Panc1 (cell line): ENCODE measurements at regions not wholly inside any gene's neighbourhood (a gene's known extent, or its start where the extent isn't known, plus 50 kb on each side); places are given as distances from the start of the nearest gene placed in this dataset.
A peak's percentile ranks its signal among the peaks of the same experiment; 100 is the strongest.

Source experiments
- ATAC-seq: fragments of 200-7000 bp; cut with Tn5 transposase; 2 replicates; pipeline ENCODE4 v1.9.1; 2020; ENCODE audit warnings: mild to moderate bottlenecking, moderate library complexity
- BruUV-seq: library from RNA; stranded (reverse); fragments of 400-500 nt; replicated peaks from 2 replicates; lab custom pipeline; 2021; lab: Mats Ljungman, UMichigan
- CTCF ChIA-PET: fragments of 300-600 bp; sonication (Branson Sonifier 250); formaldehyde crosslinking; loops from one replicate; lab custom pipeline; 2022; ENCODE audit warnings: antibody characterized with exemption; lab: Charles Lee
- POLR2A ChIA-PET: fragments of 300-600 bp; sonication (Branson Sonifier 250); formaldehyde crosslinking; loops from one replicate; lab custom pipeline; 2022; ENCODE audit warnings: antibody characterized with exemption; lab: Charles Lee
- DNase-seq: peaks from one replicate; pipeline ENCODE4 v3.0.0-alpha.2; 2010; ENCODE audit warnings: low read depth, low spot score
- H3K27ac ChIP-seq: 2 replicates; pipeline ENCODE4 v1.5.1; 2011; ENCODE audit warnings: mild to moderate bottlenecking, low read length, inconsistent platforms
- H3K27me3 ChIP-seq: fragments of 200-500 bp; sonication (Bioruptor generic); 2 replicates; pipeline ENCODE4 v1.6.0; 2014; ENCODE audit warnings: low read length, inconsistent platforms; ENCODE audit not compliant: control insufficient read depth, insufficient read depth
- H3K36me3 ChIP-seq: fragments of 200-500 bp; sonication (Bioruptor generic); 2 replicates; pipeline ENCODE4 v1.5.1; 2014; ENCODE audit warnings: inconsistent platforms, mild to moderate bottlenecking, low read length, moderate library complexity; ENCODE audit not compliant: control insufficient read depth, insufficient read depth
- H3K4me1 ChIP-seq: 2 replicates; pipeline ENCODE4 v1.5.1; 2011; ENCODE audit warnings: inconsistent platforms, mild to moderate bottlenecking, low read length, moderate library complexity; ENCODE audit not compliant: control insufficient read depth, insufficient read depth
- H3K4me3 ChIP-seq, 2 experiments: 2 replicates each; pipeline ENCODE4 v1.5.1; 2011 to 2012; ENCODE audit warnings: low read depth in 2 of 2, low read length in 2 of 2, mild to moderate bottlenecking in 2 of 2, inconsistent platforms in 1 of 2, moderate library complexity in 1 of 2
- H3K9me3 ChIP-seq: fragments of 200-500 bp; sonication (Bioruptor generic); 2 replicates; pipeline ENCODE4 v1.5.1; 2014; ENCODE audit warnings: low read depth, mild to moderate bottlenecking, inconsistent platforms, low read length, moderate library complexity; ENCODE audit not compliant: control insufficient read depth, insufficient read depth
- POLR2AphosphoS5 ChIP-seq: IDR thresholded peaks from 2 replicates; pipeline ENCODE4 v1.6.1; 2012; ENCODE audit warnings: mild to moderate bottlenecking, low read depth, low read length, moderate library complexity
- SIN3A ChIP-seq: IDR thresholded peaks from 2 replicates; pipeline ENCODE4 v1.6.1; 2012; ENCODE audit warnings: low read depth, mild to moderate bottlenecking, low read length, moderate library complexity, borderline replicate concordance; ENCODE audit not compliant: insufficient read depth
- TCF7L2 ChIP-seq: IDR thresholded peaks from 2 replicates; pipeline ENCODE4 v1.6.1; 2011; ENCODE audit warnings: mild to moderate bottlenecking, low read depth, low read length, inconsistent platforms
- in situ Hi-C: cut with HindIII; loops from 2 replicates; pipeline ENCODE4 v1.10.0; 2016; ENCODE audit warnings: low sequenced_read_pairs, low pct_unique_long_range_greater_than_20kb
- intact Hi-C: fragments of 100-400 bp; cut with micrococcal nuclease; formaldehyde crosslinking; loops from one replicate; pipeline ENCODE4 v1.10.0; 2022; ENCODE audit not compliant: unreplicated experiment
- TF ChIP-seq, protein P1 (sequence below): fragments of 450-650 bp; IDR thresholded peaks from 2 replicates; pipeline ENCODE4 v1.5.1; 2017; ENCODE audit warnings: mild to moderate bottlenecking
- TF ChIP-seq, protein P2 (sequence below), 2 experiments: IDR thresholded peaks; 2 replicates each; pipeline ENCODE4 v1.6.1; 2011 to 2012; ENCODE audit warnings: low read depth in 2 of 2, control low read depth in 1 of 2, low read length in 1 of 2, mild to moderate bottlenecking in 1 of 2, moderate library complexity in 1 of 2; ENCODE audit not compliant: insufficient read depth in 1 of 2

DNA sequence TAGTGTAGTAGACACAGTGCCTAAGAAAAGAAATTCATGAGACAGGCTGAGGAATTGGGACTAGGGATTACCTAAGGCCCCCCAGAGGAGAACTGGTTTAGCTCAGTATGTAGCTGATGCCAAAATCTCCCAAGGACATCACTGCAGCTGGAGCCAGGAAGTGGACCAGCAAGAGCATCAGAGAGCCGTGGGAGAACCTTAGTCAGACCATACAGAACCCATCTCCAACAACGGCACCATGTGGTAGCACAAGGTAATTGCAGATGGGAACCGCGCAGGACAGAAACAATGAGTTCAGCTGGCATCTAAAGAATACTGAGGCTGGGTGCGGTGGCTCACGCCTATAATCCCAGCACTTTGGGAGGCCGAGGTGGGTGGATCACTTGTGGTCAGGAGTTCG, 81.7 kb downstream of the WNT5A start:
- no peak for TF ChIP-seq POLR2AphosphoS5
- no peak for TF ChIP-seq TCF7L2
- TF ChIP-seq, protein P1, sequence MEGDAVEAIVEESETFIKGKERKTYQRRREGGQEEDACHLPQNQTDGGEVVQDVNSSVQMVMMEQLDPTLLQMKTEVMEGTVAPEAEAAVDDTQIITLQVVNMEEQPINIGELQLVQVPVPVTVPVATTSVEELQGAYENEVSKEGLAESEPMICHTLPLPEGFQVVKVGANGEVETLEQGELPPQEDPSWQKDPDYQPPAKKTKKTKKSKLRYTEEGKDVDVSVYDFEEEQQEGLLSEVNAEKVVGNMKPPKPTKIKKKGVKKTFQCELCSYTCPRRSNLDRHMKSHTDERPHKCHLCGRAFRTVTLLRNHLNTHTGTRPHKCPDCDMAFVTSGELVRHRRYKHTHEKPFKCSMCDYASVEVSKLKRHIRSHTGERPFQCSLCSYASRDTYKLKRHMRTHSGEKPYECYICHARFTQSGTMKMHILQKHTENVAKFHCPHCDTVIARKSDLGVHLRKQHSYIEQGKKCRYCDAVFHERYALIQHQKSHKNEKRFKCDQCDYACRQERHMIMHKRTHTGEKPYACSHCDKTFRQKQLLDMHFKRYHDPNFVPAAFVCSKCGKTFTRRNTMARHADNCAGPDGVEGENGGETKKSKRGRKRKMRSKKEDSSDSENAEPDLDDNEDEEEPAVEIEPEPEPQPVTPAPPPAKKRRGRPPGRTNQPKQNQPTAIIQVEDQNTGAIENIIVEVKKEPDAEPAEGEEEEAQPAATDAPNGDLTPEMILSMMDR = no peak; the same call in 1 of the 2 replicates
- TF ChIP-seq SIN3A = no peak
- TF ChIP-seq, protein P2, sequence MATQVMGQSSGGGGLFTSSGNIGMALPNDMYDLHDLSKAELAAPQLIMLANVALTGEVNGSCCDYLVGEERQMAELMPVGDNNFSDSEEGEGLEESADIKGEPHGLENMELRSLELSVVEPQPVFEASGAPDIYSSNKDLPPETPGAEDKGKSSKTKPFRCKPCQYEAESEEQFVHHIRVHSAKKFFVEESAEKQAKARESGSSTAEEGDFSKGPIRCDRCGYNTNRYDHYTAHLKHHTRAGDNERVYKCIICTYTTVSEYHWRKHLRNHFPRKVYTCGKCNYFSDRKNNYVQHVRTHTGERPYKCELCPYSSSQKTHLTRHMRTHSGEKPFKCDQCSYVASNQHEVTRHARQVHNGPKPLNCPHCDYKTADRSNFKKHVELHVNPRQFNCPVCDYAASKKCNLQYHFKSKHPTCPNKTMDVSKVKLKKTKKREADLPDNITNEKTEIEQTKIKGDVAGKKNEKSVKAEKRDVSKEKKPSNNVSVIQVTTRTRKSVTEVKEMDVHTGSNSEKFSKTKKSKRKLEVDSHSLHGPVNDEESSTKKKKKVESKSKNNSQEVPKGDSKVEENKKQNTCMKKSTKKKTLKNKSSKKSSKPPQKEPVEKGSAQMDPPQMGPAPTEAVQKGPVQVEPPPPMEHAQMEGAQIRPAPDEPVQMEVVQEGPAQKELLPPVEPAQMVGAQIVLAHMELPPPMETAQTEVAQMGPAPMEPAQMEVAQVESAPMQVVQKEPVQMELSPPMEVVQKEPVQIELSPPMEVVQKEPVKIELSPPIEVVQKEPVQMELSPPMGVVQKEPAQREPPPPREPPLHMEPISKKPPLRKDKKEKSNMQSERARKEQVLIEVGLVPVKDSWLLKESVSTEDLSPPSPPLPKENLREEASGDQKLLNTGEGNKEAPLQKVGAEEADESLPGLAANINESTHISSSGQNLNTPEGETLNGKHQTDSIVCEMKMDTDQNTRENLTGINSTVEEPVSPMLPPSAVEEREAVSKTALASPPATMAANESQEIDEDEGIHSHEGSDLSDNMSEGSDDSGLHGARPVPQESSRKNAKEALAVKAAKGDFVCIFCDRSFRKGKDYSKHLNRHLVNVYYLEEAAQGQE (IDR thresholded peaks at IDR 0.05; ENCODE audit: insufficient read depth in 1 of 2, low read depth in 2 of 2, low read length in 1 of 2) = no peak
- Histone ChIP-seq H3K27ac (no peak overlapping the region), H3K4me1 (no peaks in the 10 kb centered on the region), H3K36me3 (no peaks in the 10 kb centered on the region), H3K4me3 (no peak overlapping the region), H3K27me3 (no peaks in the 10 kb centered on the region), H3K9me3 (no peaks in the 10 kb centered on the region)
- in situ Hi-C loops = no loop called here
- ATAC-seq (no peak), DNase-seq (no peak)
- ChIA-PET CTCF (no interaction called here), POLR2A (no interaction called here)
- intact Hi-C loops = no loop called here
- BruUV-seq = no TSS peak

DNA sequence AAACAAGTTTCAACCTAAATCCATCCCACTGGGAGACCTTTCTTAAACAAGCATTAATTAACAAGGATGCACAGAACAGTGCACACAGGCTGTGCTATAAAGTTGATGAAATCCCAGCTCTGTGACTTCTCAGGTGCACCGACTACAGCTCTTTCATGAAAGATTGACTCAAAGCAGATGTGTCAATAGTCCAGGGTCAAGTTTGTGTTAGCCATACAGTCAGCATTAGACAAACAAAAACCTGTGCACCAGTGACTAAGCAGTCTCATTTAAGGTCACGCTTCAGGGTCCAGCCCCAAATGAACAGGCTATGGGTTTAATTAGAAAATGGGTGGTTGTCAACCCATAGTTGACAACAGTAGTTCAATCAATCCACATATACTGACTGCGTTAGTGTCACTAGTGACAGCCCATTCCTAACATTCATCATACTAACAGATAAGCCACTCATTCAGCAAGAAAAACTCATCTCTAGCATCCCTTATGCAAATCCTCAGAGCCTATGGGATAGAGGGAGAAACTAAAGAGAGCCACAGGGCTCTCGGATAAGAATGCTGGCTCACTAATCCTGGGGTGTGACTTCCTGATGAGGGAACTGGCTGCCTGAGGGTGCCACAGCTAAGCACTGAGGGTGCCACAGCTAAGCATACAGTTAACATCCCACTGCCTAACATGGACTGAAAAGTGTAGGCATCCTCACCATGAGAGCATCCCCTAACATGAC, 84.1 kb downstream of the WNT5A start:
- H3K4me3 ChIP-seq = no peak overlapping the region
- ChIA-PET CTCF (no interaction called here), POLR2A (no interaction called here)
- no peaks in the 10 kb centered on the region for H3K27me3 ChIP-seq
- no peak overlapping the region for H3K27ac ChIP-seq
- in situ Hi-C loops = no loop called here
- H3K4me1 ChIP-seq = no peaks in the 10 kb centered on the region
- H3K36me3 ChIP-seq = no peaks in the 10 kb centered on the region
- DNase-seq (peak; percentile 52), ATAC-seq (no peak)
- TF ChIP-seq TCF7L2 (no peak), POLR2AphosphoS5 (no peak), SIN3A (no peak)
- TF ChIP-seq, protein P2 (IDR thresholded peaks at IDR 0.05; ENCODE audit: insufficient read depth in 1 of 2, low read depth in 2 of 2, low read length in 1 of 2) = no peak
- TF ChIP-seq, protein P1 = no peak
- intact Hi-C loops = no loop called here
- no TSS peak for BruUV-seq
- no peaks in the 10 kb centered on the region for H3K9me3 ChIP-seq
